NCI-H510A treated with DMSO at 0.1 percent for 48 hours (cell line): ENCODE measurements at regions not wholly inside any gene's neighbourhood (a gene's known extent, or its start where the extent isn't known, plus 50 kb on each side); places are given as distances from the start of the nearest gene placed in this dataset.

Source experiments
- DNase-seq: peaks from one replicate; lab custom pipeline; 2025; lab: John Stamatoyannopoulos, UW

GRCh38 chr12:58139894-58140293 lies 198.5 kb downstream of the ATP23 start:
- DNase-seq = no peak

- DNase-seq = no peak
These were observed 199.0 kb downstream of the ATP23 start for GRCh38 chr12:58140395-58140794.

GRCh38 chr12:58142991-58143390 lies 201.6 kb downstream of the ATP23 start:
- no peak for DNase-seq

GRCh38 chr12:58143498-58143995 lies 202.2 kb downstream of the ATP23 start:
- DNase-seq = no peak

- no peak for DNase-seq
These were observed 207.0 kb downstream of the ATP23 start for GRCh38 chr12:58148405-58148804.

- no peak for DNase-seq
These were observed 207.6 kb downstream of the ATP23 start for GRCh38 chr12:58148976-58149375.

- DNase-seq = no peak
These were observed 213.0 kb downstream of the ATP23 start for GRCh38 chr12:58154359-58154758.

GRCh38 chr12:58156697-58157096 lies 215.3 kb downstream of the ATP23 start:
- DNase-seq = no peak

GRCh38 chr12:58159941-58160340 lies 218.6 kb downstream of the ATP23 start:
- DNase-seq = no peak

GRCh38 chr12:58161773-58162172 lies 220.4 kb downstream of the ATP23 start:
- no peak for DNase-seq

GRCh38 chr12:58163021-58163420 lies 221.7 kb downstream of the ATP23 start:
- no peak for DNase-seq

GRCh38 chr12:58166643-58167042 lies 225.3 kb downstream of the ATP23 start:
- no peak for DNase-seq

- DNase-seq = no peak
These were observed 226.3 kb downstream of the ATP23 start for GRCh38 chr12:58167622-58168021.

- no peak for DNase-seq
These were observed 228.5 kb downstream of the ATP23 start for GRCh38 chr12:58169826-58170225.

- no peak for DNase-seq
These were observed 230.5 kb downstream of the ATP23 start for GRCh38 chr12:58171914-58172313.

- DNase-seq = no peak
These were observed 231.2 kb downstream of the ATP23 start for GRCh38 chr12:58172433-58173073.

- DNase-seq = no peak
These were observed 232.9 kb downstream of the ATP23 start for GRCh38 chr12:58174316-58174715.

GRCh38 chr12:58176296-58176869 lies 235.0 kb downstream of the ATP23 start:
- no peak for DNase-seq

GRCh38 chr12:58177366-58177765 lies 236.0 kb downstream of the ATP23 start:
- DNase-seq = no peak

GRCh38 chr12:58184212-58184611 lies 242.8 kb downstream of the ATP23 start:
- no peak for DNase-seq

- no peak for DNase-seq
These were observed 245.0 kb downstream of the ATP23 start for GRCh38 chr12:58186401-58186800.

GRCh38 chr12:58186914-58187313 lies 245.5 kb downstream of the ATP23 start:
- DNase-seq = no peak

GRCh38 chr12:58189030-58189429 lies 247.7 kb downstream of the ATP23 start:
- no peak for DNase-seq

- no peak for DNase-seq
These were observed 248.5 kb downstream of the ATP23 start for GRCh38 chr12:58189893-58190292.
